ENCODE measurements at regions not wholly inside any gene's neighbourhood (a gene's known extent, or its start where the extent isn't known, plus 50 kb on each side); places are given as distances from the start of the nearest gene placed in this dataset.

DNA sequence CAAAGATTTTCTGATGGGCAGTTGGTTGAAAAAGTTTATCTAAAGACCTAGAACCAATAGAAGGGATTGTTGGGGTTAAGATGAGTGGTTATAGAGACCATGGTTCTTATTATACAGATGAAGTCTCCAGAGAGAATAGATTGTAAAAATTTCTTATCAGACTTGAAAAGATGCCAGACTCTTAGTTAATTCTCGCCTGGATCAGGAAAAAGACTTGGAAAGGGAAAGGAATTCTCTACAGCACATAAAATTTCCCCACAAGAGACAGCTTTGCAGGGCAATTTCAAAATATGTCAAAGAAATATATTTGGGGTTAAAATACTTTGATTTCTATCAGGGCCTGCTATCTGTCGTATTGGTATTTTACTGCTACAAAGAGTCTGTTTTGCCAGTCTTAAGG is 582.6 kb downstream of the UTRN start (continued):
- no peak for TF ChIP-seq EZH2 (IDR thresholded peaks at IDR 0.05; ENCODE audit: low read depth, unreplicated experiment)
- no peak for TF ChIP-seq JUNB (IDR thresholded peaks at IDR 0.05; ENCODE audit: unreplicated experiment)
- no peak for TF ChIP-seq REST (IDR thresholded peaks at IDR 0.05; ENCODE audit: unreplicated experiment)
- no peak for TF ChIP-seq EZH2phosphoT487 (IDR thresholded peaks at IDR 0.05; ENCODE audit: unreplicated experiment)

- H3K9me3 Mint-ChIP-seq: peaks cover 18% of the 10 kb centered on the region; the same call in 2 of the 3 replicates
- peak overlapping the region; percentile 34 for H3K27ac ChIP-seq (ENCODE audit: low read depth)
- ATAC-seq: no peak; the same call in 1 of the 3 replicates
Observed at GRCh38 chr6:144870782-144871181, 585.6 kb downstream of the UTRN start.

More at GRCh38 chr6:144870782-144871181, 585.6 kb downstream of the UTRN start:
- TF ChIP-seq CTCF (conservative IDR thresholded peaks at IDR 0.05; ENCODE audit: low read depth in 2 of 2) (no peak), STAT1 (IDR thresholded peaks at IDR 0.05; ENCODE audit: unreplicated experiment) (no peak), NANOG (IDR thresholded peaks at IDR 0.05; ENCODE audit: borderline replicate concordance) (no peak), EZH2 (IDR thresholded peaks at IDR 0.05; ENCODE audit: low read depth, unreplicated experiment) (no peak), ZNF114 (CRISPR knock-in tag; IDR thresholded peaks at IDR 0.05) (no peak)
- no peak overlapping the region for H2AFZ ChIP-seq
- no peaks in the 10 kb centered on the region for H3F3A ChIP-seq (replicated peaks; ENCODE audit: low read depth)
- H4K20me1 ChIP-seq (replicated peaks; ENCODE audit: insufficient read depth): no peaks in the 10 kb centered on the region
- H3K9me2 ChIP-seq (ENCODE audit: insufficient read depth): 0 out of 2 replicates have a peak, but pooled peaks cover 3% of the 10 kb centered on the region
- H3K79me2 ChIP-seq (replicated peaks; ENCODE audit: insufficient read depth): no peaks in the 10 kb centered on the region
- no peaks in the 10 kb centered on the region; the same call in 1 of the 2 replicates for H3K36me3 ChIP-seq (ENCODE audit: insufficient read depth)
- H3K27me3 Mint-ChIP-seq (ENCODE audit: insufficient read depth, low read depth, poor library complexity): peaks cover 2% of the 10 kb centered on the region
- peaks cover 16% of the 10 kb centered on the region; the same call in 2 of the 3 replicates for H3K4me1 Mint-ChIP-seq
- no peaks in the 10 kb centered on the region for H3K27me3 ChIP-seq (ENCODE audit: insufficient read depth)
- peaks cover 19% of the 10 kb centered on the region for H3K36me3 Mint-ChIP-seq (ENCODE audit: low read depth)
- H3K4me2 ChIP-seq: peak overlapping the region; percentile 18; the same call in 1 of the 2 replicates
- DNase-seq (ENCODE audit: low spot score): peak; percentile 46
- no peak overlapping the region for H3K4me3 ChIP-seq
- peaks cover 21% of the 10 kb centered on the region for H3K4me1 ChIP-seq (ENCODE audit: insufficient read depth)
- H3K4me3 Mint-ChIP-seq: no peak overlapping the region
- peak overlapping the region; percentile 78; the same call in 1 of the 2 replicates for H3K27ac Mint-ChIP-seq

All from GM23338 (cell line).